ENCODE measurements at regions not wholly inside any gene's neighbourhood (a gene's known extent, or its start where the extent isn't known, plus 50 kb on each side); places are given as distances from the start of the nearest gene placed in this dataset.

- H3K27ac ChIP-seq (replicated peaks), result no peak overlapping the region
- TF ChIP-seq, protein P1, sequence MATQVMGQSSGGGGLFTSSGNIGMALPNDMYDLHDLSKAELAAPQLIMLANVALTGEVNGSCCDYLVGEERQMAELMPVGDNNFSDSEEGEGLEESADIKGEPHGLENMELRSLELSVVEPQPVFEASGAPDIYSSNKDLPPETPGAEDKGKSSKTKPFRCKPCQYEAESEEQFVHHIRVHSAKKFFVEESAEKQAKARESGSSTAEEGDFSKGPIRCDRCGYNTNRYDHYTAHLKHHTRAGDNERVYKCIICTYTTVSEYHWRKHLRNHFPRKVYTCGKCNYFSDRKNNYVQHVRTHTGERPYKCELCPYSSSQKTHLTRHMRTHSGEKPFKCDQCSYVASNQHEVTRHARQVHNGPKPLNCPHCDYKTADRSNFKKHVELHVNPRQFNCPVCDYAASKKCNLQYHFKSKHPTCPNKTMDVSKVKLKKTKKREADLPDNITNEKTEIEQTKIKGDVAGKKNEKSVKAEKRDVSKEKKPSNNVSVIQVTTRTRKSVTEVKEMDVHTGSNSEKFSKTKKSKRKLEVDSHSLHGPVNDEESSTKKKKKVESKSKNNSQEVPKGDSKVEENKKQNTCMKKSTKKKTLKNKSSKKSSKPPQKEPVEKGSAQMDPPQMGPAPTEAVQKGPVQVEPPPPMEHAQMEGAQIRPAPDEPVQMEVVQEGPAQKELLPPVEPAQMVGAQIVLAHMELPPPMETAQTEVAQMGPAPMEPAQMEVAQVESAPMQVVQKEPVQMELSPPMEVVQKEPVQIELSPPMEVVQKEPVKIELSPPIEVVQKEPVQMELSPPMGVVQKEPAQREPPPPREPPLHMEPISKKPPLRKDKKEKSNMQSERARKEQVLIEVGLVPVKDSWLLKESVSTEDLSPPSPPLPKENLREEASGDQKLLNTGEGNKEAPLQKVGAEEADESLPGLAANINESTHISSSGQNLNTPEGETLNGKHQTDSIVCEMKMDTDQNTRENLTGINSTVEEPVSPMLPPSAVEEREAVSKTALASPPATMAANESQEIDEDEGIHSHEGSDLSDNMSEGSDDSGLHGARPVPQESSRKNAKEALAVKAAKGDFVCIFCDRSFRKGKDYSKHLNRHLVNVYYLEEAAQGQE (IDR thresholded peaks at IDR 0.05; ENCODE audit: insufficient replicate concordance, low read depth), result no peak
- TF ChIP-seq POLR2AphosphoS5 (IDR thresholded peaks at IDR 0.05; ENCODE audit: low read depth) (no peak), GABPA (IDR thresholded peaks at IDR 0.05; ENCODE audit: low read depth) (no peak), SPI1 (IDR thresholded peaks at IDR 0.05; ENCODE audit: borderline replicate concordance, low read depth) (no peak)
- TF ChIP-seq, protein P2, sequence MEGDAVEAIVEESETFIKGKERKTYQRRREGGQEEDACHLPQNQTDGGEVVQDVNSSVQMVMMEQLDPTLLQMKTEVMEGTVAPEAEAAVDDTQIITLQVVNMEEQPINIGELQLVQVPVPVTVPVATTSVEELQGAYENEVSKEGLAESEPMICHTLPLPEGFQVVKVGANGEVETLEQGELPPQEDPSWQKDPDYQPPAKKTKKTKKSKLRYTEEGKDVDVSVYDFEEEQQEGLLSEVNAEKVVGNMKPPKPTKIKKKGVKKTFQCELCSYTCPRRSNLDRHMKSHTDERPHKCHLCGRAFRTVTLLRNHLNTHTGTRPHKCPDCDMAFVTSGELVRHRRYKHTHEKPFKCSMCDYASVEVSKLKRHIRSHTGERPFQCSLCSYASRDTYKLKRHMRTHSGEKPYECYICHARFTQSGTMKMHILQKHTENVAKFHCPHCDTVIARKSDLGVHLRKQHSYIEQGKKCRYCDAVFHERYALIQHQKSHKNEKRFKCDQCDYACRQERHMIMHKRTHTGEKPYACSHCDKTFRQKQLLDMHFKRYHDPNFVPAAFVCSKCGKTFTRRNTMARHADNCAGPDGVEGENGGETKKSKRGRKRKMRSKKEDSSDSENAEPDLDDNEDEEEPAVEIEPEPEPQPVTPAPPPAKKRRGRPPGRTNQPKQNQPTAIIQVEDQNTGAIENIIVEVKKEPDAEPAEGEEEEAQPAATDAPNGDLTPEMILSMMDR (IDR thresholded peaks at IDR 0.05; ENCODE audit: insufficient read depth, low read length), result no peak
- H3K4me3 ChIP-seq (replicated peaks; ENCODE audit: insufficient read depth, low read length), result no peak overlapping the region
- DNase-seq (ENCODE audit: low read depth in 1 of 2, low spot score in 1 of 2), result no peak
- H3K27me3 ChIP-seq (ENCODE audit: insufficient read depth, poor library complexity, severe bottlenecking), result no peaks in the 10 kb centered on the region
Measured at GRCh38 chr15:88375234-88375927, 91.8 kb downstream of the MRPL46 start.

GRCh38 chr15:88365124-88365523 is 102.1 kb downstream of the MRPL46 start:
- no peak for TF ChIP-seq GABPA (IDR thresholded peaks at IDR 0.05; ENCODE audit: low read depth)
- TF ChIP-seq, protein P1 (IDR thresholded peaks at IDR 0.05; ENCODE audit: insufficient replicate concordance, low read depth), result no peak
- TF ChIP-seq POLR2AphosphoS5 (IDR thresholded peaks at IDR 0.05; ENCODE audit: low read depth), result no peak
- TF ChIP-seq SPI1 (IDR thresholded peaks at IDR 0.05; ENCODE audit: borderline replicate concordance, low read depth), result no peak
- TF ChIP-seq, protein P2 (IDR thresholded peaks at IDR 0.05; ENCODE audit: insufficient read depth, low read length), result no peak
- H3K4me3 ChIP-seq (replicated peaks; ENCODE audit: insufficient read depth, low read length), result no peak overlapping the region

GRCh38 chr15:88348579-88349230 is 92.2 kb upstream of the NTRK3 start:
- H3K27me3 ChIP-seq (ENCODE audit: insufficient read depth, poor library complexity, severe bottlenecking), result peaks cover 4% of the 10 kb centered on the region
- no peak overlapping the region for H3K27ac ChIP-seq (replicated peaks)
- no peak for DNase-seq (ENCODE audit: low read depth in 1 of 2, low spot score in 1 of 2)
- TF ChIP-seq, protein P1 (IDR thresholded peaks at IDR 0.05; ENCODE audit: insufficient replicate concordance, low read depth), result no peak
- TF ChIP-seq, protein P2 (IDR thresholded peaks at IDR 0.05; ENCODE audit: insufficient read depth, low read length), result no peak
- no peak for TF ChIP-seq POLR2AphosphoS5 (IDR thresholded peaks at IDR 0.05; ENCODE audit: low read depth)
- no peak overlapping the region for H3K4me3 ChIP-seq (replicated peaks; ENCODE audit: insufficient read depth, low read length)

More at GRCh38 chr15:88365124-88365523, 102.1 kb downstream of the MRPL46 start:
- no peak overlapping the region for H3K27ac ChIP-seq (replicated peaks)
- no peak for DNase-seq (ENCODE audit: low read depth in 1 of 2, low spot score in 1 of 2)
- no peaks in the 10 kb centered on the region for H3K27me3 ChIP-seq (ENCODE audit: insufficient read depth, poor library complexity, severe bottlenecking)

Measured in HL-60 (cell line).